A673 (cell line): ENCODE measurements at regions not wholly inside any gene's neighbourhood (a gene's known extent, or its start where the extent isn't known, plus 50 kb on each side); places are given as distances from the start of the nearest gene placed in this dataset.

ENCODE experiments used
- BruUV-seq: library from RNA; stranded (reverse); fragments of 400-500 nt; replicated peaks from 2 replicates; lab custom pipeline; 2021; lab: Mats Ljungman, UMichigan
- CTCF ChIA-PET: fragments of 300-600 bp; sonication (Branson Sonifier 250); formaldehyde crosslinking; loops from one replicate; lab custom pipeline; 2022; ENCODE audit warnings: antibody characterized with exemption; lab: Charles Lee
- POLR2A ChIA-PET: fragments of 300-600 bp; sonication (Branson Sonifier 250); formaldehyde crosslinking; loops from one replicate; lab custom pipeline; 2022; ENCODE audit warnings: antibody characterized with exemption; ENCODE audit not compliant: low non-redundant PET; lab: Charles Lee
- DNase-seq: peaks from one replicate; pipeline ENCODE4 v3.0.0-alpha.2; 2015; ENCODE audit warnings: low spot score
- H3K27ac ChIP-seq: fragments of 200-600 bp; sonication (generic); 2 replicates; pipeline ENCODE4 v1.5.1; 2016; ENCODE audit warnings: mixed run types, low read depth, mild to moderate bottlenecking, mixed read lengths, antibody characterized with exemption, low read length; ENCODE audit not compliant: poor library complexity, severe bottlenecking
- H3K27me3 ChIP-seq: fragments of 200-600 bp; sonication (generic); replicated peaks from 2 replicates; pipeline ENCODE4 v1.6.1; 2017; ENCODE audit warnings: mixed run types, low read depth, mild to moderate bottlenecking, mixed read lengths, antibody characterized with exemption, low read length; ENCODE audit not compliant: insufficient read depth, poor library complexity
- H3K36me3 ChIP-seq: fragments of 200-600 bp; sonication (generic); 2 replicates; pipeline ENCODE4 v1.6.1; 2016; ENCODE audit warnings: mixed run types, mild to moderate bottlenecking, mixed read lengths, antibody characterized with exemption, low read length; ENCODE audit not compliant: insufficient read depth, poor library complexity, severe bottlenecking
- H3K4me1 ChIP-seq: fragments of 200-600 bp; sonication (generic); 2 replicates; pipeline ENCODE4 v1.6.1; 2017; ENCODE audit warnings: mixed run types, mild to moderate bottlenecking, mixed read lengths, antibody characterized with exemption, low read length; ENCODE audit not compliant: insufficient read depth, poor library complexity, severe bottlenecking
- H3K4me3 ChIP-seq: fragments of 200-600 bp; sonication (generic); 2 replicates; pipeline ENCODE4 v1.5.1; 2016; ENCODE audit warnings: low read depth, mixed run types, mild to moderate bottlenecking, mixed read lengths, low read length; ENCODE audit not compliant: poor library complexity, severe bottlenecking
- H3K9me3 ChIP-seq: fragments of 200-600 bp; sonication (generic); 2 replicates; pipeline ENCODE4 v1.6.1; 2016; ENCODE audit warnings: mixed run types, low read depth, mild to moderate bottlenecking, mixed read lengths, antibody characterized with exemption, low read length; ENCODE audit not compliant: poor library complexity, severe bottlenecking
- CTCF ChIP-seq: fragments of 300-800, 200-600 bp; sonication (generic); conservative IDR thresholded peaks from 2 replicates; pipeline ENCODE4 v1.5.1; 2017; ENCODE audit warnings: low read depth, mild to moderate bottlenecking, antibody characterized with exemption, low read length, moderate library complexity, mixed read lengths
- EZH2 ChIP-seq: fragments of 200-600 bp; sonication (generic); IDR thresholded peaks from 2 replicates; pipeline ENCODE4 v1.6.1; 2017; ENCODE audit warnings: borderline replicate concordance, low read depth, mild to moderate bottlenecking, mixed read lengths, antibody characterized with exemption, low read length; ENCODE audit not compliant: poor library complexity, severe bottlenecking
- intact Hi-C: fragments of 100-400 bp; cut with micrococcal nuclease; formaldehyde crosslinking; loops from one replicate; pipeline ENCODE4 v1.10.0; 2022; ENCODE audit not compliant: unreplicated experiment

- no peak overlapping the region for H3K27ac ChIP-seq
- H3K4me1 ChIP-seq = no peaks in the 10 kb centered on the region
- BruUV-seq = no TSS peak
- TF ChIP-seq CTCF (no peak), EZH2 (no peak)
- H3K4me3 ChIP-seq = no peak overlapping the region
- H3K9me3 ChIP-seq = no peaks in the 10 kb centered on the region
- intact Hi-C loops = no loop called here
- CTCF ChIA-PET = no interaction called here
- H3K27me3 ChIP-seq = no peaks in the 10 kb centered on the region
- no peaks in the 10 kb centered on the region for H3K36me3 ChIP-seq
- no peak for DNase-seq
- POLR2A ChIA-PET = no interaction called here
These were observed 146.1 kb upstream of the ZSWIM2 start for GRCh38 chr2:186995092-186995491.

- ChIA-PET CTCF (no interaction called here), POLR2A (no interaction called here)
- Histone ChIP-seq H3K9me3 (no peaks in the 10 kb centered on the region), H3K36me3 (no peaks in the 10 kb centered on the region), H3K4me3 (no peak overlapping the region), H3K4me1 (no peaks in the 10 kb centered on the region), H3K27me3 (no peaks in the 10 kb centered on the region), H3K27ac (no peak overlapping the region)
- BruUV-seq = no TSS peak
- intact Hi-C loops = loop anchor here (5.0 kb wide), 1 partner anchor 460 kb away; no protein-coding TSS in a partner anchor
- TF ChIP-seq CTCF (no peak), EZH2 (no peak)
- no peak for DNase-seq
These were observed 143.6 kb upstream of the ZSWIM2 start for GRCh38 chr2:186992597-186992996.

GRCh38 chr2:186991766-186992417 lies 142.9 kb upstream of the ZSWIM2 start:
- BruUV-seq = no TSS peak
- TF ChIP-seq EZH2 = no peak
- peak; percentile 50 for TF ChIP-seq CTCF
- Histone ChIP-seq H3K36me3 (no peaks in the 10 kb centered on the region), H3K9me3 (no peaks in the 10 kb centered on the region), H3K4me1 (no peaks in the 10 kb centered on the region), H3K27ac (no peak overlapping the region), H3K4me3 (no peak overlapping the region), H3K27me3 (no peaks in the 10 kb centered on the region)
- DNase-seq = no peak
- ChIA-PET CTCF (no interaction called here), POLR2A (no interaction called here)
- intact Hi-C loops = loop anchor here (5.0 kb wide), 1 partner anchor 460 kb away; no protein-coding TSS in a partner anchor
